Memory B cell (primary cell): ENCODE measurements at regions not wholly inside any gene's neighbourhood (a gene's known extent, or its start where the extent isn't known, plus 50 kb on each side); places are given as distances from the start of the nearest gene placed in this dataset.

Experiments used
- ATAC-seq: fragments of 150-1000 bp; cut with Tn5 transposase; 2 replicates; pipeline ENCODE4 v1.10.0; 2021; ENCODE audit warnings: low read depth, mild to moderate bottlenecking, moderate library complexity
- DNase-seq, 2 donors: peaks; one replicate each; pipeline ENCODE4 v3.0.0; 2022; ENCODE audit warnings: low spot score in 2 of 2
- H3K27ac Mint-ChIP-seq: one replicate; pipeline ENCODE4 v1.8.0; 2022; ENCODE audit warnings: mild to moderate bottlenecking, moderate library complexity, mixed read lengths
- H3K27me3 Mint-ChIP-seq: one replicate; pipeline ENCODE4 v1.8.0; 2022; ENCODE audit warnings: mixed read lengths
- H3K36me3 Mint-ChIP-seq: one replicate; pipeline ENCODE4 v1.8.0; 2022; ENCODE audit warnings: mild to moderate bottlenecking, mixed read lengths
- H3K4me1 Mint-ChIP-seq: one replicate; pipeline ENCODE4 v1.8.0; 2022; ENCODE audit warnings: mixed read lengths
- H3K4me3 Mint-ChIP-seq: one replicate; pipeline ENCODE4 v1.8.0; 2022; ENCODE audit warnings: mild to moderate bottlenecking, moderate library complexity, mixed read lengths
- H3K9me3 Mint-ChIP-seq: one replicate; pipeline ENCODE4 v1.8.0; 2022; ENCODE audit warnings: mixed read lengths

DNA sequence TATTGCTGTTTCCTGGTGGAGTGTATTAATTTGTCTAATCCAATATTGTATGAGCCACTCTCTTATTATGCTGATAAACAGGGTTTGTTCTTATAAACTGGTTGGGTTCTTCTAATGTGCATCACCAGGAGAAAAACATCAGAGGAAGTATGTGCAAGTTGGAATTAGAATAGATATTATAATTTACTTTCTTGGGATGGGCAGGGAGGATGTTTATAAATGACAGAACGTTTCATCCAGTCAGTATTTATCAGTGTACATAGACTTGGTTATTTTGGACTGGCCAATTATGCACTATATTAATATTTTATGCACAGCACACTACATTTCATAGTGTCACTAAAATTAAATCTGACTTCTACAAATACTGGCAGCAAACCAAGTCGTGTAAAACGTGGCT lies 495.8 kb downstream of the PSAT1 start:
- H3K4me3 Mint-ChIP-seq: no peak overlapping the region
- DNase-seq: no peak

GRCh38 chr9:78805771-78806170 lies 508.8 kb downstream of the PSAT1 start:
- no peak overlapping the region for H3K4me3 Mint-ChIP-seq
- no peaks in the 10 kb centered on the region for H3K36me3 Mint-ChIP-seq
- no peak overlapping the region for H3K27ac Mint-ChIP-seq
- no peak for ATAC-seq
- DNase-seq: no peak
- no peaks in the 10 kb centered on the region for H3K27me3 Mint-ChIP-seq
- no peaks in the 10 kb centered on the region for H3K9me3 Mint-ChIP-seq
- H3K4me1 Mint-ChIP-seq: peaks cover 7% of the 10 kb centered on the region

More for the DNA sequence above, 495.8 kb downstream of the PSAT1 start:
- H3K36me3 Mint-ChIP-seq: no peaks in the 10 kb centered on the region
- no peaks in the 10 kb centered on the region for H3K4me1 Mint-ChIP-seq
- H3K27ac Mint-ChIP-seq: no peak overlapping the region
- peaks cover 1% of the 10 kb centered on the region for H3K9me3 Mint-ChIP-seq
- ATAC-seq: no peak
- no peaks in the 10 kb centered on the region for H3K27me3 Mint-ChIP-seq

DNA sequence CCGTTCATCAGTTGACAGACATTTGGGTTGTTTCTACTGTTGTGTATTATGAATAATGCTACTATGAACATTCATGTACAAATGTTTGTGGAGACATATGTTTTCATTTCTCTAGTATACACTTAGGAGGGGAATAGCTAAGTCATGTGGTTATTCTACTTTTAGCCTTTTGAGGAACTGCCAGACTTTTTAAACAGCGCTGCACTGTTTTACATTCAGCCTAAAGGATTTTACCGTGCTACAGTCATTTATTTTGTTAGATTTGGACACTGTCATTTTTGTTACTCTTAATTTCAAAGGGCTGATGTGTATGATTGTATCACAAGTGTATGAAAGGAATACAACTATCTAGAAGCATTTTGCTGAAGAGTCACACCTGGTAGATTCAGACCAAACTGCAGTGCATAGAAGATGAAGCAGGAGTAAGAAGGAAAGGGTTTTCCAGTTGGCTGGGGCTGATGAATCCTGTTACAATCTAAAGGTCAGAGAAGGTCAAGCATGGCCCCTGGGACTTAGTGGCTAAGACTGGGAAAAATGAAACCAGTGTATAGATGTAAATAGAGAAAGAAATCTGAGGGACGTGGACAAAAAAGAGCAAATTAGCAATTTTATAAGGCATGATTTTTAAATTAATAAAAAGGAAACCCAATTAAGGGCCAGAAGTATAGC lies 509.7 kb downstream of the PSAT1 start:
- H3K36me3 Mint-ChIP-seq: no peaks in the 10 kb centered on the region
- no peaks in the 10 kb centered on the region for H3K27me3 Mint-ChIP-seq
- H3K27ac Mint-ChIP-seq: no peak overlapping the region
- no peak overlapping the region for H3K4me3 Mint-ChIP-seq
- ATAC-seq (no peak), DNase-seq (no peak)
- no peaks in the 10 kb centered on the region for H3K9me3 Mint-ChIP-seq
- H3K4me1 Mint-ChIP-seq: peaks cover 7% of the 10 kb centered on the region

DNA sequence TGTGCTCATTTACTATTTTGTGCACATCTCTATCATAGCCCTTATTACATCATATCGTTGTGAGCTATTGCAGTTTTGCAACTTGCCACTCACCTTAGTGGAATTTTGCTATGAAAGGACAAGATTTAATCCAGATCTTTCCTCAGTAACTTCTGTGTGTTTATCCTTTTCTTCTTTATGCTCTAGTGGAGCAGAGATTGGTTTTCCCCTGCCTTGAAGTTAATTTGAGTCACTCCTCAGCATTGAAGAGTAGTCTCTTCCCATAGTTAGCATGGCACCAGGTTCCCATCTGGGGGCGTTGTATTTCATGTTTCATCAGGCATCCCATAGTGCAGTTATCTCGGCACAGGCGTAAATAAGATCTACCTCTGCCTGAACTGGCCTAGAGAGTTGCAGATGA lies 510.4 kb downstream of the PSAT1 start:
- Mint-ChIP-seq H3K36me3 (no peaks in the 10 kb centered on the region), H3K4me1 (peaks cover 7% of the 10 kb centered on the region), H3K27me3 (no peaks in the 10 kb centered on the region), H3K9me3 (no peaks in the 10 kb centered on the region), H3K4me3 (no peak overlapping the region), H3K27ac (no peak overlapping the region)
- ATAC-seq (no peak), DNase-seq (no peak)

GRCh38 chr9:78808048-78808447 lies 511.1 kb downstream of the PSAT1 start:
- H3K4me3 Mint-ChIP-seq: no peak overlapping the region
- H3K36me3 Mint-ChIP-seq: no peaks in the 10 kb centered on the region
- H3K27me3 Mint-ChIP-seq: no peaks in the 10 kb centered on the region
- DNase-seq: no peak
- H3K9me3 Mint-ChIP-seq: no peaks in the 10 kb centered on the region
- no peak overlapping the region for H3K27ac Mint-ChIP-seq
- ATAC-seq: no peak
- H3K4me1 Mint-ChIP-seq: peaks cover 7% of the 10 kb centered on the region

DNA sequence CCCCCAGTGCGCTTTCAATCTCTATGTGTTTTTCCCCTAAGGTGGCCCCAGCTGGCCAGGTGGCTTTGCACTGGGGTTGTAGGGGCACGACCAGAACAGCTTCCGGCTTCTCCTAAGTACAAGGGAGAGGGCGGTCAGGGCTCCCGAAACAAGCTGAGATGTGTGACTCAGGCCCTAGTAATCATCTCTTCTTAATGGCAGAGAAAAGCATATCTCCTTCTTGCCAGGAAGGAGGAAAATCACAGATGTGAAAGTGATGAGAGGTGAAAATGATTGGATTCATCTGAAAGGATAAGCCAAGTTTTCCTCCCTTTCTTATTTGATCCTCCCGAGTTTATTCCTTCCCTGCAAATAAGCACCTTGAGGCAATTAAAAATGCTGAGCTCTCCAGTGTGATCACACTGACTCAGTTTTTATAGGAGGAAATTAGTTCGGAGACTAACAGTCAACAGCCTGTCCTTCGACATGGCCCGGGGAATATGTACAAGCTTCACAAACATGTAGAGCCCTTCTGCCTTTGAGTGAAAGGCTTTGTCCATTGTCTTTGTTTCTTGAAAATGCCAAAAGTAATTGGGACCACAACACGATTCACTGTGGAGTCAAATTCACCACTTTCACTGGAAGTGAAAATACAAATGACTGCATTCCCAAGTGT lies 514.8 kb downstream of the PSAT1 start:
- ATAC-seq: no peak

DNA sequence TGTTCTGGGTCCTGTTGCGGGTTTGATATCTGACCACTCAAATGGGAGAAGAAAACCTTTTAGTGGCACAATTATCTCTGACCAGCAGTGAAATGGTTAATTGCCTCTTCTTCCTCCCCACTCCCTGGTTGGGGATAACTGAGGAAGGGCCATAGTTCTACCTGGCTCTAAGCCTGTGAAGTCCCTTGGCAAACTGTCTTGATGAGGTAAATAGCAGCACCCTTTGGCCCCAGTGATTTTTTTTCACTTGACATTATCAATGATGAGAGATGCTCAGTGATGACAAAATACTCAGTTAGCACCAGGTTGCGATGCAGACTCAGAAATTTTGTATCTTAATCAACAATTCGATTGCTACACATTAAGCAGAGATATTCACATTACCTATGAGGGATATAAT lies 515.7 kb downstream of the PSAT1 start:
- ATAC-seq: no peak
- no peaks in the 10 kb centered on the region for H3K27me3 Mint-ChIP-seq
- no peaks in the 10 kb centered on the region for H3K4me1 Mint-ChIP-seq
- H3K27ac Mint-ChIP-seq: no peak overlapping the region
- H3K4me3 Mint-ChIP-seq: no peak overlapping the region
- H3K9me3 Mint-ChIP-seq: no peaks in the 10 kb centered on the region
- DNase-seq: no peak
- no peaks in the 10 kb centered on the region for H3K36me3 Mint-ChIP-seq

More for the DNA sequence above, 514.8 kb downstream of the PSAT1 start:
- no peaks in the 10 kb centered on the region for H3K36me3 Mint-ChIP-seq
- no peaks in the 10 kb centered on the region for H3K27me3 Mint-ChIP-seq
- no peaks in the 10 kb centered on the region for H3K9me3 Mint-ChIP-seq
- H3K4me1 Mint-ChIP-seq: peaks cover 5% of the 10 kb centered on the region
- no peak overlapping the region for H3K27ac Mint-ChIP-seq
- no peak overlapping the region for H3K4me3 Mint-ChIP-seq
- no peak for DNase-seq

DNA sequence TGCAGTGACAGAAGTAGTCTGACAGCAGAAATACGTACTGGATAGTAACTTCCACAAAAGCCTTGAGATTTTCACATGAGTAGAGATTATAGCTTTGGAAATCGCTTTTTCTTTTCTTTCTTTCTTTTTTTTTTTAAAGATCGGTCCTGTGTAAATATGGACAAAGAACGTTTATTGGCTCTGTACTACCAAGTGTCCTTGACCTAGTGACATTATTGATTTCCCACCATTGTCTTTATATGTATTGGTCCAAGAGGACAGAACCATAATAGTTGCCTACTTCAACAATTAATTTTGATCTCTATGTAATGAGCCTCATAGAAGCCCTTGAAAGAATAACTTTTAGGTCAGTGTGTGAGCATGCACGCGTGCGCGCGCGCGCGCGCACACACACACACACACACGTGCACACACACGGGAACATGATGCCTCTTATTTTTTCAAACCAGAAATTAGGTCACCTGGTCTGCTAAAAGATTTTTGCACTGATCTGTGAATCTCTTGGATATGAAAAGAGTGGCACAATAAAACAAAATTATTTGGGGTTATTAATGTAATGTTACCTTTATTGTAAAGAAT lies 516.8 kb downstream of the PSAT1 start:
- Mint-ChIP-seq H3K4me3 (no peak overlapping the region), H3K9me3 (no peaks in the 10 kb centered on the region), H3K36me3 (no peaks in the 10 kb centered on the region), H3K27me3 (no peaks in the 10 kb centered on the region), H3K4me1 (no peaks in the 10 kb centered on the region), H3K27ac (no peak overlapping the region)
- no peak for DNase-seq
- ATAC-seq: no peak

DNA sequence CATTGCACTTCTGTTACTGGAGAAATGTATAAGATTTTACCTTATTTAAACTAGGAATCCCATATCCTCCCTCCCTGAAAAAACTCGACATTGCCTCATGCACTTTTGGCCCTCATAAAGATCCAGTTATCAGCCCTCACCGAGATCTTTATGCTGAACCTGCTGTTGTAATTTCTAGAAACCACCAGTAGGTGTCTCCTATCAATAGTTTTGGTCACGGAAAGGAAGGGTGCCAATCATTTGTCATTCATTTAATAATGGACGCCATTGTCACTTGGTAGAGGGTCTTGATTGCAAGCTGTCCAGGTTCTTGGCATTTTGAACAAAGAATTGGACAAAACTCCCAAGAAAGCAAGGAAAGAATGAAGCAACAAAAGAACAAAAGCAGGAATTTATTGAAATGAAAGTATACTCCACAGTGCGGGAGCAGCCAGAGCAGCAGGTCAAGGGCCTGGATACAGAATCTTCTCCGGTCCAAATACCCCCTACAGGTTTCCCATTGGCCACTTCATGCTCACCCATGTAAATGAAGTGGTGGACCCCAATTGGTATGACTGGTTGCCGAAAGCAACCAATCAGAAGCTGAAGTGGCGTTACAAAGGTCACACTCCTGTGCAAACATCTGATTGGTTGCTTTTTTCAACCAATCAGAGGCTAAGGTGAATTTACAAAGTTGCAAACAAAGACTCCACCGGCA lies 524.3 kb downstream of the PSAT1 start:
- Mint-ChIP-seq H3K27me3 (no peaks in the 10 kb centered on the region), H3K4me3 (peak overlapping the region; percentile 81), H3K27ac (no peak overlapping the region), H3K36me3 (no peaks in the 10 kb centered on the region), H3K9me3 (no peaks in the 10 kb centered on the region), H3K4me1 (peaks cover 4% of the 10 kb centered on the region)
- ATAC-seq (peak; percentile 67), DNase-seq (peak in 1 of 2 donors; percentile 25)

- H3K36me3 Mint-ChIP-seq: no peaks in the 10 kb centered on the region
- no peaks in the 10 kb centered on the region for H3K4me1 Mint-ChIP-seq
- peaks cover 2% of the 10 kb centered on the region for H3K27me3 Mint-ChIP-seq
- ATAC-seq (no peak), DNase-seq (no peak)
- no peaks in the 10 kb centered on the region for H3K9me3 Mint-ChIP-seq
- H3K27ac Mint-ChIP-seq: no peak overlapping the region
- no peak overlapping the region for H3K4me3 Mint-ChIP-seq
Observed at GRCh38 chr9:78826527-78826926, 529.6 kb downstream of the PSAT1 start.

DNA sequence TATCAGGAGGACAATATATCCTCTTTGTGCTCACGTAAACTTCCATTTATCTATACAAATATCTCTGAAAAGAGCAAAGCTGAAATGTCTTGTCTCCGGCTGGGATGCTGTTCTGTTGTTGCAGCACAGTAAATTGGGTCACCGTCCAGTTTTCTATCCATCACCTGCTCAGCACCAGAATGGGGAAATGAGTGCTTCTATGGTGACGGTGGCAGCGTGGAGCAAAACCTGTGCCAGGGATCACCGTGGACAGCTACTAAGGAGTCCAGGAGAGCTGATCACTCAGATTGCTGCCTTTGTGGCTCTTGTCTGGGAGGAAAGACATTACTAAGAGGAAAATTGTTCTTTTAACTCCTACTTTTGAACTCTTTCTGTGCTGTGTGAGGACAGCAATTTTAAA lies 531.6 kb downstream of the PSAT1 start:
- ATAC-seq: no peak
- Mint-ChIP-seq H3K27ac (no peak overlapping the region), H3K4me1 (no peaks in the 10 kb centered on the region), H3K36me3 (no peaks in the 10 kb centered on the region), H3K9me3 (no peaks in the 10 kb centered on the region), H3K27me3 (peaks cover 2% of the 10 kb centered on the region), H3K4me3 (no peak overlapping the region)
- no peak for DNase-seq

DNA sequence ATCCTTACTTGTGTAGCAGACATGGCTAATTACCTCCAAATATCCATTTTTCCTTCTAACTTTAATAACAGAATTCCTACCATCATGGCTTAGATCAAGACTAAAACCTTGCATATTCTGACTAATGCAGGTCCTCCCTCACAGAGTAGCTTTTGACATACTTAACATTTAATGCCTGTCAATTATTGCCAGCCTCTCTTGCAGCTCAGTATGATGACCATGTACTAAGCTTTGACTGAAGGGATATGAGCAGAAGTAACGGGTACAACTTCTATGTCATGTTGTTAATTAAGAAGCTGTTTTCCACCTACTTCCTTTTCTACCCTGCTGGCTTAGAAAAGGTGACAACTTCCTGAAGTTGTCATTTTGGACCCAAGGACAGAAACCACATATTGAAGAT lies 533.4 kb downstream of the PSAT1 start:
- DNase-seq: no peak
- peaks cover 2% of the 10 kb centered on the region for H3K27me3 Mint-ChIP-seq
- no peaks in the 10 kb centered on the region for H3K9me3 Mint-ChIP-seq
- H3K4me1 Mint-ChIP-seq: no peaks in the 10 kb centered on the region
- no peak for ATAC-seq
- H3K36me3 Mint-ChIP-seq: no peaks in the 10 kb centered on the region
- H3K27ac Mint-ChIP-seq: no peak overlapping the region
- no peak overlapping the region for H3K4me3 Mint-ChIP-seq

DNA sequence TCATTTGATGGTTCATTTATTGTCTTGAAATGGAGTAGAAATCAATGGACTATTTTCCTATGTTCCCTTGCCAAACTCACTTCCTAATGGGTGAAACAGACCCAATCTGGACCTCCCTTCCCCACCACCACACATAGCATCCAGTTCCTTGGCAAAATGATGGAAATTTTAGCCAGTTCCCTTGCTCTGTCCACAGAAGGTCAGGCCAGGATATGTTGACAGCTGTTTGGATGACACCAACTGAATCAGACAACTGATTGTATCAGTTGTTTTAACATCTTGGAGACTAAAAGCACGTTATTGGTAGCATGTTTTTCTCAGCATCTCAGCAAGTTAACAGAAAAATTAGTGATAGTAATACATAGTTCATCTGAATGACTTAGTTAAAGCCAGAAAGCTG lies 534.8 kb downstream of the PSAT1 start:
- Mint-ChIP-seq H3K4me1 (no peaks in the 10 kb centered on the region), H3K27me3 (peaks cover 2% of the 10 kb centered on the region), H3K4me3 (no peak overlapping the region), H3K9me3 (no peaks in the 10 kb centered on the region), H3K27ac (no peak overlapping the region), H3K36me3 (no peaks in the 10 kb centered on the region)
- ATAC-seq (no peak), DNase-seq (no peak)

- no peaks in the 10 kb centered on the region for H3K36me3 Mint-ChIP-seq
- no peak overlapping the region for H3K27ac Mint-ChIP-seq
- ATAC-seq: no peak
- H3K4me3 Mint-ChIP-seq: no peak overlapping the region
- H3K9me3 Mint-ChIP-seq: no peaks in the 10 kb centered on the region
- H3K4me1 Mint-ChIP-seq: peaks cover 4% of the 10 kb centered on the region
- no peaks in the 10 kb centered on the region for H3K27me3 Mint-ChIP-seq
- DNase-seq: no peak
Observed at GRCh38 chr9:78835928-78836450, 539.1 kb downstream of the PSAT1 start.
